Ovary (tissue), 3 donors: ENCODE measurements at regions not wholly inside any gene's neighbourhood (a gene's known extent, or its start where the extent isn't known, plus 50 kb on each side); places are given as distances from the start of the nearest gene placed in this dataset.

Source experiments
- CTCF ChIP-seq, 3 donors: fragments of 450-650 bp in 2 of 3; fragments of 200-600 bp in 1 of 3; IDR thresholded peaks; one replicate each; pipeline versions ENCODE4 v1.5.1 to v1.8.0; 2016 to 2022; ENCODE audit warnings: antibody characterized with exemption in 3 of 3, mild to moderate bottlenecking in 1 of 3
- EP300 ChIP-seq: sonication (generic); formaldehyde crosslinking; IDR thresholded peaks from one replicate; pipeline ENCODE4 v1.6.1; 2017; ENCODE audit warnings: antibody characterized with exemption
- POLR2A ChIP-seq: fragments of 450-650 bp; IDR thresholded peaks from one replicate; pipeline ENCODE4 v1.6.1; 2017; ENCODE audit warnings: antibody characterized with exemption, mild to moderate bottlenecking, moderate library complexity
- donor health status: DM: no; HTN: no; CAD: no.

DNA sequence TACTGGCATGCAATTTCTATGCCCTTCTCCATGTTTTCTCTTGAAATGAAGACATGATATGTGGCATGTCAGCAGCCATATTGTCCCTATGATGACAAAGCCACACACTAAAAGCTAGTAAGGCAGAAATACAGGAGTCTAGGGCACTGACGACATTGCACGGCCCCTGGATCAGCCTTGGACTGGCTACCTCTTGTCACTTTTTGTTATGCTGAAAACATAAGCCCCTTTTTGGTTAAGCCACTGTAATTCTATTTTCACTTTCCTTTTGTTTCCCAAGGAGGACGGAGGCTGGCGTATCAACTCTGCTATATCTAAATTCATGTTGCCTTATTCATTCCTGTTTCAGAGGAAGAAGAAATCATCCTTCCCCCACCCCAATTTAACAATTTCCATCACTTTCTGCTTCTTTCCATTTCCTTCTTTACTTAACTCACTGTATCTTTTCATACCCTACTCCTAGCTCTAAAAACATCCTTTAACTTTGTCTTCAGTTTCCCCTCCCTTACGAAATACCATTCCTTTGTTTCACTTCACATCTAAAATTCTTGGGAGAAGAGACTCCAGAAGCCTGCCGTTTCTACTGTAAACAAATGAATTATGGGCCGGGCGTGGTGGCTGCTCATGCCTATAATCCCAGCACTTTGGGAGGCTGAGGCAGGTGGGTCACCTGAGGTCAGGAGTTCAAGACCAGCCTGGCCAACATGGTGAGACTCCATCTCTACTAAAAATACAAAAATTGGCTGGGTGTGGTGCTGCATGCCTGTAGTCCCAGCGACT lies 364.1 kb downstream of the PCNX1 start:
- TF ChIP-seq CTCF (IDR thresholded peaks at IDR 0.05) (no peak), POLR2A (no peak), EP300 (no peak)
